ENCODE measurements at regions not wholly inside any gene's neighbourhood (a gene's known extent, or its start where the extent isn't known, plus 50 kb on each side); places are given as distances from the start of the nearest gene placed in this dataset.

GRCh38 chr14:88989911-88990310 lies 165.5 kb downstream of the TTC8 start:
- no peak for DNase-seq (ENCODE audit: low read depth)
- no peak for TF ChIP-seq CTCF (IDR thresholded peaks at IDR 0.05; ENCODE audit: control insufficient read depth, insufficient read depth, low read depth, low read length, missing control alignments)

GRCh38 chr14:88990856-88991255 lies 166.4 kb downstream of the TTC8 start:
- no peak for TF ChIP-seq CTCF (IDR thresholded peaks at IDR 0.05; ENCODE audit: control insufficient read depth, insufficient read depth, low read depth, low read length, missing control alignments)
- DNase-seq (ENCODE audit: low read depth) = no peak
- H3K4me3 ChIP-seq (ENCODE audit: control insufficient read depth, low read depth, low read length) = no peak overlapping the region

More at GRCh38 chr14:88989911-88990310, 165.5 kb downstream of the TTC8 start:
- H3K4me3 ChIP-seq (ENCODE audit: control insufficient read depth, low read depth, low read length) = no peak overlapping the region

- no peak for DNase-seq (ENCODE audit: low read depth)
- TF ChIP-seq CTCF (IDR thresholded peaks at IDR 0.05; ENCODE audit: control insufficient read depth, insufficient read depth, low read depth, low read length, missing control alignments) = no peak
- no peak overlapping the region for H3K4me3 ChIP-seq (ENCODE audit: control insufficient read depth, low read depth, low read length)
Measured at GRCh38 chr14:88992011-88992410, 167.6 kb downstream of the TTC8 start.

- DNase-seq (ENCODE audit: low read depth) = no peak
- no peak for TF ChIP-seq CTCF (IDR thresholded peaks at IDR 0.05; ENCODE audit: control insufficient read depth, insufficient read depth, low read depth, low read length, missing control alignments)
- no peak overlapping the region for H3K4me3 ChIP-seq (ENCODE audit: control insufficient read depth, low read depth, low read length)
Measured at GRCh38 chr14:88993946-88994345, 169.5 kb downstream of the TTC8 start.

- H3K4me3 ChIP-seq (ENCODE audit: control insufficient read depth, low read depth, low read length) = no peak overlapping the region
- TF ChIP-seq CTCF (IDR thresholded peaks at IDR 0.05; ENCODE audit: control insufficient read depth, insufficient read depth, low read depth, low read length, missing control alignments) = no peak
- peak; percentile 94 for DNase-seq (ENCODE audit: low read depth)
Measured at GRCh38 chr14:88995437-88996198, 171.2 kb downstream of the TTC8 start.

GRCh38 chr14:88998027-88998426 lies 173.6 kb downstream of the TTC8 start:
- no peak for TF ChIP-seq CTCF (IDR thresholded peaks at IDR 0.05; ENCODE audit: control insufficient read depth, insufficient read depth, low read depth, low read length, missing control alignments)
- no peak for DNase-seq (ENCODE audit: low read depth)
- H3K4me3 ChIP-seq (ENCODE audit: control insufficient read depth, low read depth, low read length) = no peak overlapping the region

Data from AG09309 (cell line).